GM18951 (cell line): ENCODE measurements at regions not wholly inside any gene's neighbourhood (a gene's known extent, or its start where the extent isn't known, plus 50 kb on each side); places are given as distances from the start of the nearest gene placed in this dataset.
"Not testable (repeated sequence)": the region's sequence is repeated elsewhere in the genome, so short reads cannot be mapped to it uniquely, and the experiment has no call there.

Experiments used
- POLR2A ChIP-seq: IDR thresholded peaks from 4 replicates; pipeline ENCODE4 v1.6.1; 2011; ENCODE audit warnings: mild to moderate bottlenecking; ENCODE audit not compliant: insufficient read length, insufficient read depth; ENCODE audit errors: extremely low read depth
- in situ Hi-C: fragments of 300-500 bp; cut with MboI; formaldehyde crosslinking; loops from one replicate; pipeline ENCODE4 v1.12.0; 2022; ENCODE audit warnings: low sequenced_read_pairs, mixed read lengths, inconsistent platforms; ENCODE audit not compliant: unreplicated experiment

DNA sequence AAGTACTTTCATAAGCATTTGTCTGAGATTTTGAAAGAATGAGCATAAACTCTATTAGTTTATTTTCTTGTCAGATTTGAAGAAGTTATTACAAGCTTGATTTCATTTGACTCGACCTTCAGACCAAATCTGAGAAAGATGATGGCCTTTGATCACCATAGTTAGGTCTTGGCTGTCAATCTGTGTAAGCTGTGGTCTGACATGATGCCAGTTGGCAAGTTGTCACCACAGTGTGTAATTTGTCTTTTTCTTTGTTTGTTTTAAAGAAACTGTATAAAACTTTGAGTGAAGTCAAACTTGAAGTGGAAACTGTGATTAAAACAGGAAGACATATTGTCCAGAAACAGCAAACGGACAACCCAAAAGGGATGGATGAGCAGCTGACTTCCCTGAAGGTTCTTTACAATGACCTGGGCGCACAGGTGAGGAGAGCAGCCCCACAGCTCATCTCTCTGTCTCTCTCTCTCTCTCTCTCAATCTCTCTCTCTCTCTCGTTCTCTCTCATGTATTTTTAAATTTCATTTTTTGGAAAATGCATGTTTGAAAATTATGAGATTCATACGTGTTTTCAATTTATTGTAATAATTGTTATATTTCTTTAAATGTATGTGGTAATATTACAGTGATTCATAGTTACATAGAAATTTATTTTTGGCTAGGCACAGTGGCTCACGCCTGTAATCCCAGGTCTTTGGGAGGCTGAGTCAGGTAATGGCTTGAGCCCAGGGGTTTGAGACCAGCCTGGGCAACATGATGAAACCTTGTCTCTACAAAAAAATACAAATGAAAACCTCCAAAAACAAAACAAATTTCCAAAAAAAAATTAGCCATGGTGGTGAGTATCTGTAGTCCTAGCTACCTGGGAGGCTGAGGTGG, 208.1 kb downstream of the UTRN start:
- in situ Hi-C loops, result no loop called here
- TF ChIP-seq POLR2A, result no peak

DNA sequence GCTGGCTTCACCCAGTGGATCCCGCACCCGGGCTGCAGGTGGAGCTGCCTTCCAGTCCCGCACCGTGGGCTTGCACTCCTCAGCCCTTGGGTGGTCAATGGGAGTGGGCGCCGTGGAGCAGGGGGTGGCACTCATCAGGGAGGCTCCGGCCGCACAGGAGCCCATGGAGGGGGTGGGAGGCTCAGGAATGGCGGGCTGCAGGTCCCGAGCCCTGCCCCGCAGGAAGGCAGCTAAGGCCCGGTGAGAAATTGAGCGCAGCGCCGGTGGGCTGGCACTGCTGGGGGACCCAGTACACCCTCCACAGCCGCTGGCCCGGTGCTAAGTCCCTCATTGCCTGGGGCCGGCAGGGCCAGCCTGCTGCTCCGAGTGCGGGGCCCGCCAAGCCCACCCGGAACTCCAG, 209.9 kb downstream of the UTRN start:
- in situ Hi-C loops, result not testable (repeated sequence)

DNA sequence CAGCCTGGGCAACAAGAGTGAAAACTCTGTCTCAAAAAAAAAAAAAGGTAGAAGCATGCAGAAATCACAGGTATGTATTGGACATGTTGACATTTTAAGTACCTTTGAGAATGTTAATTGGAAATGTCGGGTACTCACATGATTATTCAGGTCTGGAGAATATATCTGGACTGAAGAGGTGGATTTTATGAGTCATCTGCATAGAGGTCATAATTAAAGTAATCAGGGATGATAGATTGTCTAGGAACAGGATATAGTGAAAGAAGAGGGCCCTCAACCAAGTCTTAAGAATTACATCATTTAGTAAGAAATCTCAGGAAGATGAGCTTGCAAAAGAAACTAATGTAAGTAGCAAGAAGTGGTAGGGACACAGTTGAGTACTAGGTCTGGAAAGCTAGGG, 212.5 kb downstream of the UTRN start:
- in situ Hi-C loops, result no loop called here
- no peak for TF ChIP-seq POLR2A

DNA sequence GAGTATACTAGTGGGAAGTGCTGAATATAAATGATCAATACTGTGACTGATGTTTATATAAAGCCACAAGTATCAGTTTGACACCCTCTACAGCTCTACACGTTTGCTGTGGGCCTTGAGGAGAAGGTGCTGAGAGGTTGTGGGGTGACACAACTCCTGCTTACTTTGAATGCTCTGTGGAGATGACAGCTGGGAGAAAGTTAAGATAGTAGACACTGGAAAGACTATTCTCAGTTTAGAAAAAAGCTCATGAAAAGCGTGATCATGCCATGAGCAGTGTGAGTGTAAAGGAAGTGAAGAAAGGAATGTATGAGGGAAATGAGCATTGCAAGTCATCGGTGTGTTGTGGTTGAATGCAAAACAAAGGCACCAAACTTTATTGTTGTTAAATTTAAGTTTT, 215.8 kb downstream of the UTRN start:
- in situ Hi-C loops, result no loop called here

DNA sequence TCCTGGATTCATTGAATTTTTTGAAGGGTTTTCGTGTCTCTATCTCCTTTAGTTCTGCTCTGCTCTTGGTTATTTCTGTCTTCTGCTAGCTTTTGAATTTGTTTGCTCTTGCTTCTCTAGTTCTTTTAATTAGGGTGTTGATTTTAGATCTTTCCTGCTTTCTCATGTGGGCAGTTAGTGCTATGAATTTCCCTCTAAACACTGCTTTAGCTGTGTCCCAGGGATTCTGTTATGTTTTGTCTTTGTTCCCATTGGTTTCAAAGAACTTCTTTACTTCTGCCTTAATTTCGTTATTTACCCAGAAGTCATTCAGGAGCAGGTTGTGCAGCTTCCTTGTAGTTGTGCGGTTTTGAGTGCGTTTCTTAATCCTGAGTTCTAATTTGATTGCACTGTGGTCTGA, 220.1 kb downstream of the UTRN start:
- in situ Hi-C loops, result not testable (repeated sequence)

More for the DNA sequence above, 215.8 kb downstream of the UTRN start:
- no peak for TF ChIP-seq POLR2A

DNA sequence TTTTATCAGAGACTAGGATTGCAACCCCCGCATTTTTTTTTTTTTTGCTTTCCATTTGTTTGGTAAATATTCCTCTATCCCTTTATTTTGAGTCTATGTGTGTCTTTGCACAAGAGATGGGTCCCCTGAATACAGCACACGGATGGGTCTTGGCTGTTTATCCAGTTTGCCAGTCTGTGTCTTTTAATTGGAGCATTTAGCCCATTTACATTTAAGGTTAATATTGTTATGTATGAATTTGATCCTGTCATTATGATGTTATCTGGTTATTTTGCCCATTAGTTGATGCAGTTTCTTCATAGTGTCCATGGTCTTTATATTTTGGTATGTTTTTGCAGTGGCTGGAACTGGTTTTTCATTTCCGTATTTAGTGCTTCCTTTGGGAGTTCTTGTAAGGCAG, 220.9 kb downstream of the UTRN start:
- in situ Hi-C loops, result not testable (repeated sequence)

DNA sequence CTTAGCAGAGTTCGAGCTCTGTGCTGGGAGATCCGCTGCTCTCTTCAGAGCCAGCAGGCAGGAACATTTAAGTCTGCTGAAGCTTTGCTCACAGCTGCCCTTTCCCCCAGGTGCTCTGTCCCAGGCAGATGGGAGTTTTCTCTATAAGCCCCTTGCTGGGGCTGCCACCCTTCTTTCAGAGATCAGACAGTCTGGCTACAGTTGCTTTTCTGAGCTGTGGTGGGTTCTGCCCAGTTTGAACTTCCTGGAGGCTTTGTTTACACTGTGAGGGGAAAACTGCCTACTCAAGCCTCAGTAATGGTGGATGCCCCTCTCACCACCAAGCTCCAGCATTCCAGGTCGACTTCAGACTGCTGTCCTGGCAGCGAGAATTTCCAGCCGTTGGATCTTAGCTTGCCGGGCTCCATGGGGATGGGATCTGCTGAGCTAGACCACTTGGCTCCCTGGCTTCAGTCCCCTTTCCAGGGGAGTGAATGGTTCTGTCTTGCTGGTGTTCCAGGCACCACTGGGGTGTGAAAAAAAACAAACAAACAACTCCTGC, 222.7 kb downstream of the UTRN start:
- in situ Hi-C loops, result not testable (repeated sequence)

DNA sequence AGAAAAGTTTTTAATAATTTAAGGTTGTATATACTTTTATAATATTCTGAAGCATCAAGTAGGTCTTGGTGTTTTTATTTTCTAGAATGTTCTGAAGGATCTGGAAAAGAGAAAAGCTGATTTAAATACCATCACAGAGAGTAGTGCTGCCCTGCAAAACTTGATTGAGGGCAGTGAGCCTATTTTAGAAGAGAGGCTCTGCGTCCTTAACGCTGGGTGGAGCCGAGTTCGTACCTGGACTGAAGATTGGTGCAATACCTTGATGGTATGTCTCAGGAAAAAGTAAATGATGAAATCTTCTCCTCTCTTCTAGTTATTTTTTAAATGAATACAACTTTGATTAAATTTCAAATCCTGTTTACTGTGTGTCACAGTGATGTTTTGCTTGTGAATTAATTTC, 225.7 kb downstream of the UTRN start:
- in situ Hi-C loops, result no loop called here
- no peak for TF ChIP-seq POLR2A

DNA sequence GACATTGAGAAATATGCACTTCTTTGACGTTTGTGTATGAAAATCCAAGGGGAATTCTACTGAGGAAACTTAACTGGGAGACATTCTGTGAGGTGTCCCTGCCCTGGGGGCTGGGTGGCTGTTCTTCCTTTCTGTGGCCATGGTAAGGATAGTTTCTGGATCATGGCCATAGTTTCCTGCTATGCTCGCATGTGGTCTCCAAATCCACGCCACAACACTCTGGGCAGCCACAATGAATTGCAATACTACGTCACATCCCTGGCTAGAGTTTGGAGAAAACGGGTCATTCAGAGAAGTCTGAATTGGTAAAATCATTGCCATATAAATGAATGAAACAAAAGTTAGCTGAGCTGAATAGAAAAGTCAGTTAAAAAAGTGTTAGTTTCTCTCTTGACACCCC, 230.6 kb downstream of the UTRN start:
- no peak for TF ChIP-seq POLR2A
- in situ Hi-C loops, result no loop called here

DNA sequence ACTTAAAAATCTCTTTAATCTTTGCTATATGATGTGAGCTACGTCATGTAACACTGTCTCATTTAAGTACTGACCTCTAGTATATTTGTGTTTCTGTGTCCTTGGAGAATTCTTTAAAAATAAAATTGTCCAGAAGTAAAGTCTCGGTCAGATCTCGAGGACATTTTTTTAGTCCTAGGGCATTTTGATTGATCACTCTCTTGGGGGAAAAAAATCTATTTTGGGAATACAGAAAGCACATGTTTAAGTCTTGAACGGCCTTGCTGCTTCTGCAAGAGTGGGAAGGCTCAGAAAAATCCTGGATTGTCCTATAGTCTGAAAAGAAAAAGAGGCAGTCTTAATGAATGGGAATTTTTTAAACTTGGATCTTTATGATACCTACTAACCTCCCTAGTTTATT, 234.3 kb downstream of the UTRN start:
- TF ChIP-seq POLR2A, result no peak
- in situ Hi-C loops, result no loop called here

DNA sequence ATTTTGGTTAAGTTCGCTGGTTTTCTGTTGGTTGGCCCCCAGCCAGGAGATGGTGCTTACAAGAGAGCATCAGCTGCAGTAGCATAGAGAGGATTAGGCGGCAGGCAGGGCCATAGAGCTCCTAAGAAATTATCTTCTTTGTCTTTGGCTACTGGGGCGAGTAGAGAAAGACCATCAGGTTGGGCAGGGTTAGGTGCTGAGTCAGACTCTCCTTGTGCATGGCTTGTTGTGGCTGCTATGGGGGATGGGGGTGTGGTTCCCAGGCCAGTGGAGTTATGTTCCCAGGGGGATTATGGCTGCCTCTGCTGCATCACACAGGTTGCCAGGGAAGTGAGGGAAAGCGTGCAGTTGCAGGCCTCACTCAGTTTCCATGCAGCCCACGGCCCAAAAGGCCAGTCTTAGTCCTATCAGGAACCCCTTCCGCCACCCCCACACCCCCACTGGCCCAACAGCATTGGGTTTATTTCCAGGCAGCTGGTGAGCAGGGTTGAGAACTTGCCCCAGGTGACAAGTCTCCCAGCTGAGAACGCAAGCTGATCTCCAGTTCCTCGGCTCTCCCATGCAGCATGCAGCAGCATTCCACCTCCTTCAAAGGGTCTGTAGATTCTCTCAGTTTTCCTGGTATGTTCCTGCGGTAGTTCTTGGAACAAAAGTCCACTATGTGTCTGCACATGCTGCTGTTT, 243.7 kb downstream of the UTRN start:
- in situ Hi-C loops, result no loop called here
- no peak for TF ChIP-seq POLR2A

DNA sequence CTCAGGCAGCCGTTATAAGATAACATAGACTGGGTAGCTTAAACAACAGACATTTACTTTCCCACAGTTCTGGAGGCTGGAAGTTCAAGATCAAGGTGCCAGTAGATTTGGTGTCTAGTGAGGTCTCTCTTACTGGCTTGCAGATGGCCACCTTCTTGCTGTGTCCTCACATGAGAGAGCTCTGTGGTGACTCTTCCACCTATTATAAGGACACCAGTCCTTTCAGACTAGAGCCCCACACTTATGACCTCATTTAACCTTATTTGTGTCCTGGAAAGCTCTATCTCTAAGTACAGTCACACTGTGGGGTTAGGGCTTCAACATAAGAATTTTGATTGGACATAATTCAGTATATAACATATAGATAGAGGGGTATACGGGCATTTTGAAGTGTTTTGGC, 245.0 kb downstream of the UTRN start:
- in situ Hi-C loops, result no loop called here
- no peak for TF ChIP-seq POLR2A

DNA sequence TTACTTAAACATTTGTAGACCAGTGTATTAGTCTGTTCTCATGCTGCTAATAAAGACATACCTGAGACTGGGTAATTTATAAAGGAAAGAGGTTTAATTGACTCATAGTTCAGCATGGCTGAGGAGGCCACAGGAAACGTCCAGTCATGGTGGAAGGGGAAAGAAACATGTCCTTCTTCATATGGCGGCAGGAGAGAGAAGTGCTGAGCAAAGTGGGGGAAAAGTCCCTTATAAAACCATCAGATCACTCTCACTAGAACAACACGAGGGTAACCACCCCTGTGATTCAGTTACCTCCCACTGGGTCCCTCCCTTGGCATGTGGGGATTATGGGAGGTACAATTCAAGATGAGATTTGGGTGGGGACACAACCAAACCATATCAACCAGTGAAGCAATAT, 247.1 kb downstream of the UTRN start:
- in situ Hi-C loops, result not testable (repeated sequence)

DNA sequence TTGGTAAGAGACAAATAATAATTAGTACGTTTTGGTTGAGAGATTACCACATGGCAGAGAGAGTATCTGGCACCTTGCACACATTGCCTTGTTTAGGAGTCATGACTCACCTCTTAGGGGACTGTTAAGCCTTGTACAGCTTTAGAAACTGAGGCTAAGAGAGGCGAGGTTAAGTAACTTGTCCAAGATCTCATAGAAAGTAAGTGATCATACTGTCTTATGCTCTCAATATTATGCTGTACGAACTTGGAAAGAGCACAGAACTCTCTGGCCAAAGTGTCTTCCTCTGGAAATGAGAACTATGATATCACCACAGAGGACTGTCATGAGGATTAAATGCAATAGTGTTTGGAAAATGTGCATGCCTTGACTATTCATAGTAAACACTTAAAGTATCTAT, 249.0 kb downstream of the UTRN start:
- no peak for TF ChIP-seq POLR2A
- in situ Hi-C loops, result no loop called here
